HCT116 (cell line): ENCODE measurements at regions not wholly inside any gene's neighbourhood (a gene's known extent, or its start where the extent isn't known, plus 50 kb on each side); places are given as distances from the start of the nearest gene placed in this dataset.

Experiments used
- CEBPB ChIP-seq: IDR thresholded peaks from 2 replicates; pipeline ENCODE4 v1.6.1; 2012; ENCODE audit warnings: low read depth
- EGR1 ChIP-seq: IDR thresholded peaks from 2 replicates; pipeline ENCODE4 v1.6.1; 2012; ENCODE audit warnings: low read depth
- POLR2A ChIP-seq: IDR thresholded peaks from 2 replicates; pipeline ENCODE4 v1.7.0; 2011; ENCODE audit warnings: borderline replicate concordance; ENCODE audit not compliant: insufficient read depth, insufficient read length; ENCODE audit errors: extremely low read depth
- POLR2AphosphoS5 ChIP-seq: IDR thresholded peaks from 2 replicates; pipeline ENCODE4 v1.6.1; 2011; ENCODE audit warnings: mild to moderate bottlenecking, low read depth, low read length, moderate library complexity
- TF ChIP-seq, protein P1 (sequence below): IDR thresholded peaks from 2 replicates; pipeline ENCODE4 v1.6.1; 2012; ENCODE audit warnings: low read depth

- TF ChIP-seq POLR2AphosphoS5 (no peak), POLR2A (no peak), EGR1 (no peak), CEBPB (no peak)
- TF ChIP-seq, protein P1, sequence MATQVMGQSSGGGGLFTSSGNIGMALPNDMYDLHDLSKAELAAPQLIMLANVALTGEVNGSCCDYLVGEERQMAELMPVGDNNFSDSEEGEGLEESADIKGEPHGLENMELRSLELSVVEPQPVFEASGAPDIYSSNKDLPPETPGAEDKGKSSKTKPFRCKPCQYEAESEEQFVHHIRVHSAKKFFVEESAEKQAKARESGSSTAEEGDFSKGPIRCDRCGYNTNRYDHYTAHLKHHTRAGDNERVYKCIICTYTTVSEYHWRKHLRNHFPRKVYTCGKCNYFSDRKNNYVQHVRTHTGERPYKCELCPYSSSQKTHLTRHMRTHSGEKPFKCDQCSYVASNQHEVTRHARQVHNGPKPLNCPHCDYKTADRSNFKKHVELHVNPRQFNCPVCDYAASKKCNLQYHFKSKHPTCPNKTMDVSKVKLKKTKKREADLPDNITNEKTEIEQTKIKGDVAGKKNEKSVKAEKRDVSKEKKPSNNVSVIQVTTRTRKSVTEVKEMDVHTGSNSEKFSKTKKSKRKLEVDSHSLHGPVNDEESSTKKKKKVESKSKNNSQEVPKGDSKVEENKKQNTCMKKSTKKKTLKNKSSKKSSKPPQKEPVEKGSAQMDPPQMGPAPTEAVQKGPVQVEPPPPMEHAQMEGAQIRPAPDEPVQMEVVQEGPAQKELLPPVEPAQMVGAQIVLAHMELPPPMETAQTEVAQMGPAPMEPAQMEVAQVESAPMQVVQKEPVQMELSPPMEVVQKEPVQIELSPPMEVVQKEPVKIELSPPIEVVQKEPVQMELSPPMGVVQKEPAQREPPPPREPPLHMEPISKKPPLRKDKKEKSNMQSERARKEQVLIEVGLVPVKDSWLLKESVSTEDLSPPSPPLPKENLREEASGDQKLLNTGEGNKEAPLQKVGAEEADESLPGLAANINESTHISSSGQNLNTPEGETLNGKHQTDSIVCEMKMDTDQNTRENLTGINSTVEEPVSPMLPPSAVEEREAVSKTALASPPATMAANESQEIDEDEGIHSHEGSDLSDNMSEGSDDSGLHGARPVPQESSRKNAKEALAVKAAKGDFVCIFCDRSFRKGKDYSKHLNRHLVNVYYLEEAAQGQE: no peak
Observed at GRCh38 chr18:39772155-39772919, 2182.7 kb upstream of the PIK3C3 start.
